ENCODE measurements at regions not wholly inside any gene's neighbourhood (a gene's known extent, or its start where the extent isn't known, plus 50 kb on each side); places are given as distances from the start of the nearest gene placed in this dataset.
"Not testable (repeated sequence)": the region's sequence is repeated elsewhere in the genome, so short reads cannot be mapped to it uniquely, and the experiment has no call there.

- DNase-seq (ENCODE audit: low spot score in 2 of 2) (no peak), FAIRE-seq (no peak)
Measured at GRCh38 chr6:85360794-85361642, 88.9 kb upstream of the NT5E start.

- DNase-seq (ENCODE audit: low spot score in 2 of 2) (no peak), FAIRE-seq (no peak)
Measured at GRCh38 chr6:85357651-85358050, 92.2 kb upstream of the NT5E start.

GRCh38 chr6:85356743-85357142, 93.1 kb upstream of the NT5E start:
- FAIRE-seq = not testable (repeated sequence)

GRCh38 chr6:85355816-85356215, 94.1 kb upstream of the NT5E start:
- FAIRE-seq = no peak
- DNase-seq (ENCODE audit: low spot score in 2 of 2) = no peak

More at GRCh38 chr6:85356743-85357142, 93.1 kb upstream of the NT5E start:
- not testable (repeated sequence) for DNase-seq (ENCODE audit: low spot score in 2 of 2)

GRCh38 chr6:85354761-85355618, 94.9 kb upstream of the NT5E start:
- FAIRE-seq = no peak
- DNase-seq (ENCODE audit: low spot score in 2 of 2) = peak in 1 of 2 donors; percentile 33

- DNase-seq (ENCODE audit: low spot score in 2 of 2) (no peak), FAIRE-seq (no peak)
Measured at GRCh38 chr6:85353012-85353411, 96.9 kb upstream of the NT5E start.

GRCh38 chr6:85348643-85349042, 101.2 kb upstream of the NT5E start:
- FAIRE-seq (no peak), DNase-seq (ENCODE audit: low spot score in 2 of 2) (no peak)

- DNase-seq (ENCODE audit: low spot score in 2 of 2) (no peak), FAIRE-seq (no peak)
Measured at GRCh38 chr6:85347812-85348211, 102.1 kb upstream of the NT5E start.

GRCh38 chr6:85346196-85346595, 103.7 kb upstream of the NT5E start:
- FAIRE-seq = no peak
- no peak for DNase-seq (ENCODE audit: low spot score in 2 of 2)

GRCh38 chr6:85344996-85345395, 104.9 kb upstream of the NT5E start:
- DNase-seq (ENCODE audit: low spot score in 2 of 2) (no peak), FAIRE-seq (no peak)

GRCh38 chr6:85343428-85343827, 106.5 kb upstream of the NT5E start:
- no peak for DNase-seq (ENCODE audit: low spot score in 2 of 2)
- FAIRE-seq = no peak

GRCh38 chr6:85329196-85329595, 120.7 kb upstream of the NT5E start:
- FAIRE-seq (no peak), DNase-seq (ENCODE audit: low spot score in 2 of 2) (no peak)

GRCh38 chr6:85325811-85326210, 124.1 kb upstream of the NT5E start:
- DNase-seq (ENCODE audit: low spot score in 2 of 2); FAIRE-seq: not testable (repeated sequence)

GRCh38 chr6:85323435-85324040, 126.3 kb upstream of the NT5E start:
- peak; percentile 30 to 37 for DNase-seq (ENCODE audit: low spot score in 2 of 2)
- no peak for FAIRE-seq

GRCh38 chr6:85322446-85323105, 127.3 kb upstream of the NT5E start:
- FAIRE-seq (no peak), DNase-seq (ENCODE audit: low spot score in 2 of 2) (no peak)

- FAIRE-seq = no peak
- no peak for DNase-seq (ENCODE audit: low spot score in 2 of 2)
Measured at GRCh38 chr6:85321906-85322305, 128.0 kb upstream of the NT5E start.

- no peak for FAIRE-seq
- DNase-seq (ENCODE audit: low spot score in 2 of 2) = no peak
Measured at GRCh38 chr6:85314586-85314985, 135.3 kb upstream of the NT5E start.

- DNase-seq (ENCODE audit: low spot score in 2 of 2) (no peak), FAIRE-seq (no peak)
Measured at GRCh38 chr6:85300581-85300980, 149.3 kb upstream of the NT5E start.

- no peak for FAIRE-seq
- DNase-seq (ENCODE audit: low spot score in 2 of 2) = no peak
Measured at GRCh38 chr6:85298553-85298952, 151.3 kb upstream of the NT5E start.

- FAIRE-seq = no peak
- no peak for DNase-seq (ENCODE audit: low spot score in 2 of 2)
Measured at GRCh38 chr6:85291326-85291725, 158.6 kb upstream of the NT5E start.

- DNase-seq (ENCODE audit: low spot score in 2 of 2) (no peak), FAIRE-seq (no peak)
Measured at GRCh38 chr6:85287654-85288053, 162.2 kb upstream of the NT5E start.
